Endothelial cell (in vitro differentiated cells): ENCODE measurements at regions not wholly inside any gene's neighbourhood (a gene's known extent, or its start where the extent isn't known, plus 50 kb on each side); places are given as distances from the start of the nearest gene placed in this dataset.
A peak's percentile ranks its signal among the peaks of the same experiment; 100 is the strongest.

Experiments
- DNase-seq: peaks from one replicate; pipeline ENCODE4 v3.0.0; 2021; ENCODE audit warnings: low spot score
- H3K27ac Mint-ChIP-seq: one replicate; pipeline ENCODE4 v1.8.0; 2021; ENCODE audit warnings: mixed read lengths, inconsistent platforms; ENCODE audit not compliant: unreplicated experiment
- H3K27me3 Mint-ChIP-seq: one replicate; pipeline ENCODE4 v1.8.0; 2021; ENCODE audit warnings: mild to moderate bottlenecking, moderate library complexity, mixed read lengths, inconsistent platforms; ENCODE audit not compliant: unreplicated experiment
- H3K36me3 Mint-ChIP-seq: one replicate; pipeline ENCODE4 v1.8.0; 2021; ENCODE audit warnings: mild to moderate bottlenecking, low read depth, mixed read lengths, inconsistent platforms; ENCODE audit not compliant: unreplicated experiment
- H3K4me1 Mint-ChIP-seq: one replicate; pipeline ENCODE4 v1.8.0; 2021; ENCODE audit warnings: mild to moderate bottlenecking, mixed read lengths, inconsistent platforms; ENCODE audit not compliant: unreplicated experiment
- H3K4me3 Mint-ChIP-seq: one replicate; pipeline ENCODE4 v1.8.0; 2021; ENCODE audit warnings: mild to moderate bottlenecking, mixed read lengths, inconsistent platforms; ENCODE audit not compliant: unreplicated experiment
- H3K9me3 Mint-ChIP-seq: one replicate; pipeline ENCODE4 v1.8.0; 2021; ENCODE audit warnings: mixed read lengths, inconsistent platforms; ENCODE audit not compliant: unreplicated experiment
- CTCF ChIP-seq: fragments of 200-600 bp; sonication (generic); IDR thresholded peaks from one replicate; pipeline ENCODE4 v1.5.0; 2021; ENCODE audit warnings: antibody characterized with exemption; ENCODE audit not compliant: unreplicated experiment

GRCh38 chrX:49756692-49757091 lies 60.9 kb upstream of the PAGE1 start:
- H3K27me3 Mint-ChIP-seq, result no peaks in the 10 kb centered on the region
- no peak for TF ChIP-seq CTCF
- H3K4me3 Mint-ChIP-seq, result no peak overlapping the region
- no peaks in the 10 kb centered on the region for H3K9me3 Mint-ChIP-seq
- no peaks in the 10 kb centered on the region for H3K36me3 Mint-ChIP-seq
- no peak overlapping the region for H3K27ac Mint-ChIP-seq
- H3K4me1 Mint-ChIP-seq, result peaks cover 2% of the 10 kb centered on the region
- DNase-seq, result no peak

GRCh38 chrX:49754233-49754857 lies 58.6 kb upstream of the PAGE1 start:
- DNase-seq, result peak; percentile 44
- peak; percentile 45 for TF ChIP-seq CTCF
- Mint-ChIP-seq H3K4me3 (no peak overlapping the region), H3K36me3 (no peaks in the 10 kb centered on the region), H3K27ac (no peak overlapping the region), H3K9me3 (no peaks in the 10 kb centered on the region), H3K4me1 (peaks cover 13% of the 10 kb centered on the region), H3K27me3 (no peaks in the 10 kb centered on the region)

- H3K27me3 Mint-ChIP-seq, result no peaks in the 10 kb centered on the region
- H3K4me1 Mint-ChIP-seq, result peaks cover 17% of the 10 kb centered on the region
- H3K9me3 Mint-ChIP-seq, result no peaks in the 10 kb centered on the region
- H3K27ac Mint-ChIP-seq, result no peak overlapping the region
- no peaks in the 10 kb centered on the region for H3K36me3 Mint-ChIP-seq
- no peak for DNase-seq
- no peak overlapping the region for H3K4me3 Mint-ChIP-seq
- TF ChIP-seq CTCF, result no peak
Observed at GRCh38 chrX:49753691-49754090, 57.9 kb upstream of the PAGE1 start.

GRCh38 chrX:49748211-49748956 lies 52.6 kb upstream of the PAGE1 start:
- Mint-ChIP-seq H3K4me1 (peaks cover 24% of the 10 kb centered on the region), H3K27ac (peak overlapping the region; percentile 86), H3K27me3 (no peaks in the 10 kb centered on the region), H3K4me3 (no peak overlapping the region), H3K36me3 (no peaks in the 10 kb centered on the region), H3K9me3 (no peaks in the 10 kb centered on the region)
- no peak for DNase-seq
- no peak for TF ChIP-seq CTCF

- DNase-seq, result no peak
- TF ChIP-seq CTCF, result no peak
- H3K36me3 Mint-ChIP-seq, result no peaks in the 10 kb centered on the region
- H3K4me3 Mint-ChIP-seq, result no peak overlapping the region
- H3K27me3 Mint-ChIP-seq, result no peaks in the 10 kb centered on the region
- no peaks in the 10 kb centered on the region for H3K9me3 Mint-ChIP-seq
- no peak overlapping the region for H3K27ac Mint-ChIP-seq
- H3K4me1 Mint-ChIP-seq, result peaks cover 24% of the 10 kb centered on the region
Observed at GRCh38 chrX:49746306-49746705, 50.5 kb upstream of the PAGE1 start.
